Osteocyte (in vitro differentiated cells): ENCODE measurements at regions not wholly inside any gene's neighbourhood (a gene's known extent, or its start where the extent isn't known, plus 50 kb on each side); places are given as distances from the start of the nearest gene placed in this dataset.
"Not testable (repeated sequence)": the region's sequence is repeated elsewhere in the genome, so short reads cannot be mapped to it uniquely, and the experiment has no call there.

Experiments used
- DNase-seq: peaks from one replicate; pipeline ENCODE4 v3.0.0; 2021; ENCODE audit warnings: mixed read lengths; ENCODE audit not compliant: unreplicated experiment; ENCODE audit errors: extremely low spot score
- H3K27ac Mint-ChIP-seq: one replicate; pipeline ENCODE4 v1.8.0; 2021; ENCODE audit warnings: mild to moderate bottlenecking, mixed read lengths; ENCODE audit not compliant: unreplicated experiment
- H3K27me3 Mint-ChIP-seq: one replicate; pipeline ENCODE4 v1.8.0; 2021; ENCODE audit warnings: mixed read lengths; ENCODE audit not compliant: unreplicated experiment
- H3K36me3 Mint-ChIP-seq: one replicate; pipeline ENCODE4 v1.8.0; 2021; ENCODE audit warnings: mixed read lengths; ENCODE audit not compliant: unreplicated experiment
- H3K4me1 Mint-ChIP-seq: one replicate; pipeline ENCODE4 v1.8.0; 2021; ENCODE audit warnings: mixed read lengths; ENCODE audit not compliant: unreplicated experiment
- H3K4me3 Mint-ChIP-seq: one replicate; pipeline ENCODE4 v1.8.0; 2021; ENCODE audit warnings: mild to moderate bottlenecking, moderate library complexity, mixed read lengths; ENCODE audit not compliant: unreplicated experiment
- H3K9me3 Mint-ChIP-seq: one replicate; pipeline ENCODE4 v1.8.0; 2021; ENCODE audit warnings: mixed read lengths; ENCODE audit not compliant: unreplicated experiment
- TF ChIP-seq, protein P1 (sequence below): fragments of 200-600 bp; sonication (generic); IDR thresholded peaks from 2 replicates; pipeline ENCODE4 v1.5.0; 2021; ENCODE audit warnings: antibody characterized with exemption, mild to moderate bottlenecking, moderate library complexity

DNA sequence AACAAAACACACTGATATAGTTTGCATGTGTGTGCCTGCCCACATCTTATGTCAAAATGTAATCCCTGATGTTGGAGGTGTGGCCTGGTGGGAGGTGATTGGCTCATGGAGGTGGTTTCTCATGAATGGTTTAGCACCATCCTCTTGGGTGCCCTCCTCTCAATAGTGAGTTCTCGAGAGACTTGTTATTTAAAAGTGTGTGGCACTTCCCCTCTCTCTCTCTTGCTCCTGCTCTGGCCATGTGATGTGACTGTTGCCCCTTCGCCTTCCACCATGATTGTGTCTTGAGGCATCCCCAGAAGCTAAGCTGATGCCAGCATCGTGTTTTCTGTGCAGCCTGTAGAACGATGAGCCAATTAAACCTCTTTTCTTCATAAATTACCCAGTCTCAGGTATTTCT is 454.1 kb upstream of the DCN start:
- DNase-seq = no peak
- H3K27me3 Mint-ChIP-seq = no peaks in the 10 kb centered on the region
- H3K4me3 Mint-ChIP-seq = no peak overlapping the region
- H3K36me3 Mint-ChIP-seq = no peaks in the 10 kb centered on the region
- no peaks in the 10 kb centered on the region for H3K4me1 Mint-ChIP-seq
- TF ChIP-seq, protein P1, sequence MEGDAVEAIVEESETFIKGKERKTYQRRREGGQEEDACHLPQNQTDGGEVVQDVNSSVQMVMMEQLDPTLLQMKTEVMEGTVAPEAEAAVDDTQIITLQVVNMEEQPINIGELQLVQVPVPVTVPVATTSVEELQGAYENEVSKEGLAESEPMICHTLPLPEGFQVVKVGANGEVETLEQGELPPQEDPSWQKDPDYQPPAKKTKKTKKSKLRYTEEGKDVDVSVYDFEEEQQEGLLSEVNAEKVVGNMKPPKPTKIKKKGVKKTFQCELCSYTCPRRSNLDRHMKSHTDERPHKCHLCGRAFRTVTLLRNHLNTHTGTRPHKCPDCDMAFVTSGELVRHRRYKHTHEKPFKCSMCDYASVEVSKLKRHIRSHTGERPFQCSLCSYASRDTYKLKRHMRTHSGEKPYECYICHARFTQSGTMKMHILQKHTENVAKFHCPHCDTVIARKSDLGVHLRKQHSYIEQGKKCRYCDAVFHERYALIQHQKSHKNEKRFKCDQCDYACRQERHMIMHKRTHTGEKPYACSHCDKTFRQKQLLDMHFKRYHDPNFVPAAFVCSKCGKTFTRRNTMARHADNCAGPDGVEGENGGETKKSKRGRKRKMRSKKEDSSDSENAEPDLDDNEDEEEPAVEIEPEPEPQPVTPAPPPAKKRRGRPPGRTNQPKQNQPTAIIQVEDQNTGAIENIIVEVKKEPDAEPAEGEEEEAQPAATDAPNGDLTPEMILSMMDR = no peak
- no peak overlapping the region for H3K27ac Mint-ChIP-seq
- H3K9me3 Mint-ChIP-seq = peaks cover 7% of the 10 kb centered on the region

DNA sequence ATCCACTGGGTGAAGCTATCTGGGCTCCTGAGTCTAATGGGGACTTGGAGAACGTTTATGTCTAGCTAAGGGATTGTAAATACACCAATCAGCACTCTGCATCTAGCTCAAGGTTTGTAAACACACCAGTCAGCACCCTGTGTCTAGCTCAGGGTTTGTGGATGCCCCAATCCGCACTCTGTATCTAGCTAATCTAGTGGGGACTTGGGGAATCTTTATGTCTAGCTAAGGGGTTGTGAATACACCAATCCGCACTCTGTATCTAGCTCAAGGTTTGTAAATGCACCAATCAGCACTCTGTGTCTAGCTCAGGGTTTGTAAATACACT is 451.7 kb upstream of the DCN start:
- H3K27ac Mint-ChIP-seq, H3K4me1 Mint-ChIP-seq, DNase-seq, H3K4me3 Mint-ChIP-seq, H3K9me3 Mint-ChIP-seq, H3K36me3 Mint-ChIP-seq, H3K27me3 Mint-ChIP-seq: not testable (repeated sequence)

DNA sequence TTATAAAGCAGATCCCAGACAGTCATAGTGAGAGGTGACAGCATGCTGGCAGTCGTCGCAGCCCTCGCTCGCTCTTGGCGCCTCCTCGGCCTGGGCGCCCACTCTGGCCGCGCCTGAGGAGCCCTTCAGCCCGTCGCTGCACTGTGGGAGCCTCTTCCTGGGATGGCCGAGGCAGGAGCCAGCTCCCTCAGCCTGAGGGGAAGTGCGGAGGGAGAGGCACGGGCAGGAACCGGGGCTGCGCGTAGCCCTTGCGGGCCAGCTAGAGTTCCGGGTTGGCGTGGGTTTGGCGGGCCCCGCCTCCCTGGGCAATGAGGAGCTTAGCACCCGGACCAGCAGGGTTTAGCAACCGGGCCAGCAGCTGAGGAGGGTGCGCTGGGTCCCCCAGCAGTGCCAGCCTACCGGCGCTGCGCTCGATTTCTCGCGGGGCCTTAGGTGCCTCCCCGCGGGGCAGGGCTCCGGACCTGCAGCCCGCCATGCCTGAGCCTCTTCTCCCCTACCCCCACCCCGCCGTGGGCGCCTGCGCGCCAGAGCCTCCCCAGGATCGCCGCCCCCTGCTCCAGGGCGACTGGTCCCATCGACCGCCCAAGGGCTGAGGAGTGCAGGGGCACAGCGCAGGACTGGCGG is 451.2 kb upstream of the DCN start:
- H3K27me3 Mint-ChIP-seq = no peaks in the 10 kb centered on the region
- TF ChIP-seq, protein P1 = no peak
- H3K27ac Mint-ChIP-seq = no peak overlapping the region
- DNase-seq = no peak
- no peaks in the 10 kb centered on the region for H3K36me3 Mint-ChIP-seq
- H3K9me3 Mint-ChIP-seq = peaks cover 7% of the 10 kb centered on the region
- no peaks in the 10 kb centered on the region for H3K4me1 Mint-ChIP-seq
- H3K4me3 Mint-ChIP-seq = no peak overlapping the region

DNA sequence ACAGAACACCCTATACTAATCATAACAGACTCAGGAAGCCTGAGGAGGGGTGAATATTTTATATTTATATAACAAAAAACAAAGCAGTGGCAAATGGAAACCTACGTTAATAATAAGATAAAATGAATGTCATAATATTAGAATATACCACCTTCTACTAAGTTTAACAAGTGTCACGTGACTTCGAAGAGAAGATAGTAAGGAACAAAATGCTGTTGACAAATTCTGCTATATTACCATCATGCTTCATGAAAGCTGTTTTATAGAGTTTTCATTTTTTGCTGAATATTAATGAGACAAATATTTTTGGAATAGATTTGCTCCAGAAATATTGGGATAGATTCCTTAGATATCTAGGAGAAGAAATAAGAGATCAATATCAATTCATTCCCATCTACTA is 450.6 kb upstream of the DCN start:
- Mint-ChIP-seq H3K27me3 (peaks cover 2% of the 10 kb centered on the region), H3K36me3 (no peaks in the 10 kb centered on the region), H3K4me1 (no peaks in the 10 kb centered on the region), H3K4me3 (no peak overlapping the region), H3K9me3 (peaks cover 7% of the 10 kb centered on the region), H3K27ac (no peak overlapping the region)
- TF ChIP-seq, protein P1 = no peak
- DNase-seq = no peak

DNA sequence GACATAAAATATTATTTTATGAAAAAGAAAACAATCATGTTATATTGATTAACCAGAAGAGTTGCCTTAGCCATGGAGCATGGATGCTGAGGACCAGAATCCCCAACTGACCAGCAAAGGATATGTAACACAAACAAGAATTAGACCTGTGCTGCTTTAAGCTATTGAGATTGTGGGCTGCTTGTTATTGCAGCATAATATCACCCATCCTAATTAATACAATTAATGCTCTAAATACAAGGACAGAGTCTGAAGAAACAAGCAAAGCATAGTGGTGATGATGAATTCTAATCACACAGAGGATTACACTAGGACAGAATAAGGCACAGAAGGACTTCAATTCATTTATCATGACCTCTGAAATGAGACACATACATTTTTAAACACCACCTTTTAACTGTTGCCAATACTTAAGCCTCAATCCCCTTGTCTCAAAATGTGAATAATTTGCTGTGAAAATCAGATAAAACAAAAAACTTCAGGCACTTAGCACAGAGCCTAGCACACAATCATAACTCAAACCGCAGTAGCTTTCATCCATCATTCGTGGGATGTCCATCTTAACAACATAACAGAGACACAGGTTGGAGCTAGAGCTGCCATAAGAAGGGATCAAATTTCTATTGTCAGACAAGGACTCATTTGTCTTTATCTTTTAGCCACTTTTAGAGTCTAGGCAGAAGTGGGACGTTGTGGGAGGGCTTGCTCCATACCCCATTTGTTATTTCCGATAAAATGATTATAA is 449.6 kb upstream of the DCN start:
- H3K4me3 Mint-ChIP-seq = no peak overlapping the region
- no peak for DNase-seq
- H3K27ac Mint-ChIP-seq = no peak overlapping the region
- peaks cover 7% of the 10 kb centered on the region for H3K9me3 Mint-ChIP-seq
- no peaks in the 10 kb centered on the region for H3K4me1 Mint-ChIP-seq
- TF ChIP-seq, protein P1 = no peak
- H3K36me3 Mint-ChIP-seq = no peaks in the 10 kb centered on the region
- H3K27me3 Mint-ChIP-seq = peaks cover 3% of the 10 kb centered on the region
